ENCODE measurements at regions not wholly inside any gene's neighbourhood (a gene's known extent, or its start where the extent isn't known, plus 50 kb on each side); places are given as distances from the start of the nearest gene placed in this dataset.

GRCh38 chrX:124282580-124282979 is 49.9 kb upstream of the TEX13D start:
- Histone ChIP-seq H3K4me3 (ENCODE audit: low read depth, low read length, poor library complexity, severe bottlenecking) (no peak overlapping the region), H3K4me1 (ENCODE audit: insufficient read depth, low read length, poor library complexity, severe bottlenecking) (no peaks in the 10 kb centered on the region), H3K27ac (ENCODE audit: low read depth, low read length, poor library complexity, severe bottlenecking) (no peak overlapping the region), H3K36me3 (ENCODE audit: insufficient read depth, low read length, poor library complexity, severe bottlenecking) (no peaks in the 10 kb centered on the region), H3K9me3 (ENCODE audit: low read depth, low read length, poor library complexity, severe bottlenecking) (no peaks in the 10 kb centered on the region), H3K27me3 (replicated peaks; ENCODE audit: insufficient read depth, low read depth, low read length, poor library complexity) (no peaks in the 10 kb centered on the region)
- BruUV-seq (replicated peaks) = no TSS peak
- no peak for DNase-seq (ENCODE audit: low spot score)
- ChIA-PET CTCF (no interaction called here), POLR2A (ENCODE audit: low non-redundant PET) (no interaction called here)
- intact Hi-C loops (cut with micrococcal nuclease; ENCODE audit: unreplicated experiment) = no loop called here
- TF ChIP-seq EZH2 (IDR thresholded peaks at IDR 0.05; ENCODE audit: borderline replicate concordance, low read depth, low read length, poor library complexity, severe bottlenecking) = no peak
- TF ChIP-seq CTCF (conservative IDR thresholded peaks at IDR 0.05; ENCODE audit: low read depth, low read length) = no peak

Measured in A673 (cell line).